WTC11 (cell line): ENCODE measurements at regions not wholly inside any gene's neighbourhood (a gene's known extent, or its start where the extent isn't known, plus 50 kb on each side); places are given as distances from the start of the nearest gene placed in this dataset.
"Not testable (repeated sequence)": the region's sequence is repeated elsewhere in the genome, so short reads cannot be mapped to it uniquely, and the experiment has no call there.

ENCODE experiments used
- ATAC-seq: fragments of 200-7000 bp; cut with Tn5 transposase; 2 replicates; pipeline ENCODE4 v1.10.0; 2021; ENCODE audit warnings: mild to moderate bottlenecking, moderate library complexity
- CTCF ChIA-PET: fragments of 300-600 bp; sonication (Branson Sonifier 250); formaldehyde crosslinking; loops from one replicate; lab custom pipeline; 2021; ENCODE audit warnings: antibody characterized with exemption; lab: Charles Lee
- POLR2A ChIA-PET: fragments of 350-600 bp; sonication (Branson Sonifier 250); formaldehyde crosslinking; loops from one replicate; lab custom pipeline; 2021; ENCODE audit warnings: antibody characterized with exemption; lab: Charles Lee
- DNase-seq: peaks from one replicate; pipeline ENCODE4 v3.0.0; 2021; ENCODE audit warnings: low spot score
- H3K27ac Mint-ChIP-seq: 2 replicates; pipeline ENCODE4 v1.8.0; 2021; ENCODE audit warnings: mixed read lengths
- H3K27me3 Mint-ChIP-seq: 2 replicates; pipeline ENCODE4 v1.8.0; 2021; ENCODE audit warnings: low read depth, mild to moderate bottlenecking, moderate library complexity, mixed read lengths
- H3K36me3 Mint-ChIP-seq: 2 replicates; pipeline ENCODE4 v1.8.0; 2021; ENCODE audit warnings: mixed read lengths
- H3K4me1 Mint-ChIP-seq: 2 replicates; pipeline ENCODE4 v1.8.0; 2022; ENCODE audit warnings: mixed read lengths
- H3K4me3 Mint-ChIP-seq: 2 replicates; pipeline ENCODE4 v1.8.0; 2021; ENCODE audit warnings: mild to moderate bottlenecking, moderate library complexity, mixed read lengths
- H3K9me3 Mint-ChIP-seq: 2 replicates; pipeline ENCODE4 v1.8.0; 2021; ENCODE audit warnings: mixed read lengths
- CREB1 ChIP-seq: sonication (generic); formaldehyde crosslinking; IDR thresholded peaks from 2 replicates; pipeline ENCODE4 v1.8.0; 2023; ENCODE audit warnings: mild to moderate bottlenecking, missing genetic modification reagents
- ELF4 ChIP-seq: sonication (generic); formaldehyde crosslinking; IDR thresholded peaks from 2 replicates; pipeline ENCODE4 v1.8.1; 2022; ENCODE audit warnings: low read depth, mild to moderate bottlenecking, moderate library complexity, missing genetic modification reagents
- FOXJ3 ChIP-seq: sonication (generic); formaldehyde crosslinking; IDR thresholded peaks from 2 replicates; pipeline ENCODE4 v1.9.0; 2021; ENCODE audit warnings: missing genetic modification reagents, mild to moderate bottlenecking, borderline replicate concordance
- FOXK1 ChIP-seq: sonication (generic); formaldehyde crosslinking; IDR thresholded peaks from 2 replicates; pipeline ENCODE4 v1.8.0; 2022; ENCODE audit warnings: mild to moderate bottlenecking, moderate library complexity, missing genetic modification reagents
- HMGA2 ChIP-seq: fragments of 250-450 bp; sonication (Bioruptor Pico); IDR thresholded peaks from 2 replicates; pipeline ENCODE4 v1.4.0; 2021; ENCODE audit warnings: mild to moderate bottlenecking, moderate library complexity
- TEAD4 ChIP-seq: sonication (generic); formaldehyde crosslinking; IDR thresholded peaks from 2 replicates; pipeline ENCODE4 v1.8.0; 2022; ENCODE audit warnings: mild to moderate bottlenecking, missing genetic modification reagents
- ZBTB21 ChIP-seq: sonication (generic); formaldehyde crosslinking; IDR thresholded peaks from 2 replicates; pipeline ENCODE4 v1.8.1; 2023; ENCODE audit warnings: mild to moderate bottlenecking, missing genetic modification reagents, borderline replicate concordance
- ZNF138 ChIP-seq: sonication (generic); formaldehyde crosslinking; conservative IDR thresholded peaks from 2 replicates; pipeline ENCODE4 v1.8.1; 2022; ENCODE audit warnings: mild to moderate bottlenecking, moderate library complexity, missing genetic modification reagents
- ZNF423 ChIP-seq: fragments of 250-450 bp; sonication (Bioruptor Pico); IDR thresholded peaks from 2 replicates; pipeline ENCODE4 v2.1.2; 2022; ENCODE audit warnings: mild to moderate bottlenecking, moderate library complexity
- TF ChIP-seq, protein P1 (sequence below): sonication (generic); formaldehyde crosslinking; IDR thresholded peaks from 2 replicates; pipeline ENCODE4 v1.8.1; 2023; ENCODE audit warnings: mild to moderate bottlenecking, missing genetic modification reagents, moderate library complexity
- TF ChIP-seq, protein P2 (sequence below): fragments of 250-450 bp; sonication (Bioruptor Pico); conservative IDR thresholded peaks from 2 replicates; pipeline ENCODE4 v1.9.0; 2021; ENCODE audit warnings: mild to moderate bottlenecking
- TF ChIP-seq, protein P3 (sequence below): sonication (generic); formaldehyde crosslinking; IDR thresholded peaks from 2 replicates; pipeline ENCODE4 v1.8.0; 2023; ENCODE audit warnings: missing genetic modification reagents, mild to moderate bottlenecking, borderline replicate concordance
- TF ChIP-seq, protein P4 (sequence below): sonication (generic); formaldehyde crosslinking; IDR thresholded peaks from 2 replicates; pipeline ENCODE4 v1.8.1; 2023; ENCODE audit warnings: mild to moderate bottlenecking, missing genetic modification reagents, borderline replicate concordance

DNA sequence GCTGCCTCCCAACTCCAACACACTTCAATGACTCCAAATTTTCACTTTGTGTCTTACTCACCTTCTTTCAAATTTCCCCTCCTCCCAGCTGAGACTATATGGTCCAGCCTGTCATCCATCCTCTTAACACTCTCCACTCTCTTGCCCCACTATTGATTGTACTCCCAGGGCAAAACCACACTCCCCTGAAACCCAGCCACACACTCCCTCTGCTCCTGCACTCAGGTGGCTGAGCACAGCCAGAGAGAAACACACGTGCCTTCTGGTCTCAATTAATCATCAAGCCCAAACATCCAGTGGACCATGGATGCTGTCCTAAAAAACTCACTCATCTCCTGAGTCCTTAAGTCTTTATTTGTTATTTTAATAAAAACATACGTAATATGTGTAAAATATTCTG, 1026.4 kb downstream of the KCNJ18 start:
- Mint-ChIP-seq H3K4me1 (no peaks in the 10 kb centered on the region), H3K36me3 (peaks cover 67% of the 10 kb centered on the region), H3K4me3 (no peak overlapping the region), H3K9me3 (peaks cover 70% of the 10 kb centered on the region), H3K27ac (no peak overlapping the region), H3K27me3 (peaks cover 19% of the 10 kb centered on the region)
- ChIA-PET CTCF (no interaction called here), POLR2A (no interaction called here)
- TF ChIP-seq, protein P1, sequence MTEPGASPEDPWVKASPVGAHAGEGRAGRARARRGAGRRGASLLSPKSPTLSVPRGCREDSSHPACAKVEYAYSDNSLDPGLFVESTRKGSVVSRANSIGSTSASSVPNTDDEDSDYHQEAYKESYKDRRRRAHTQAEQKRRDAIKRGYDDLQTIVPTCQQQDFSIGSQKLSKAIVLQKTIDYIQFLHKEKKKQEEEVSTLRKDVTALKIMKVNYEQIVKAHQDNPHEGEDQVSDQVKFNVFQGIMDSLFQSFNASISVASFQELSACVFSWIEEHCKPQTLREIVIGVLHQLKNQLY: no peak
- TF ChIP-seq ZBTB21 (CRISPR knock-in tag) (no peak), ELF4 (CRISPR knock-in tag) (no peak), CREB1 (CRISPR knock-in tag) (no peak), HMGA2 (CRISPR knock-in tag) (no peak), ZNF138 (CRISPR knock-in tag) (no peak), FOXK1 (CRISPR knock-in tag) (no peak), TEAD4 (CRISPR knock-in tag) (no peak), FOXJ3 (CRISPR knock-in tag) (no peak), ZNF423 (CRISPR knock-in tag) (no peak)
- TF ChIP-seq, protein P2, sequence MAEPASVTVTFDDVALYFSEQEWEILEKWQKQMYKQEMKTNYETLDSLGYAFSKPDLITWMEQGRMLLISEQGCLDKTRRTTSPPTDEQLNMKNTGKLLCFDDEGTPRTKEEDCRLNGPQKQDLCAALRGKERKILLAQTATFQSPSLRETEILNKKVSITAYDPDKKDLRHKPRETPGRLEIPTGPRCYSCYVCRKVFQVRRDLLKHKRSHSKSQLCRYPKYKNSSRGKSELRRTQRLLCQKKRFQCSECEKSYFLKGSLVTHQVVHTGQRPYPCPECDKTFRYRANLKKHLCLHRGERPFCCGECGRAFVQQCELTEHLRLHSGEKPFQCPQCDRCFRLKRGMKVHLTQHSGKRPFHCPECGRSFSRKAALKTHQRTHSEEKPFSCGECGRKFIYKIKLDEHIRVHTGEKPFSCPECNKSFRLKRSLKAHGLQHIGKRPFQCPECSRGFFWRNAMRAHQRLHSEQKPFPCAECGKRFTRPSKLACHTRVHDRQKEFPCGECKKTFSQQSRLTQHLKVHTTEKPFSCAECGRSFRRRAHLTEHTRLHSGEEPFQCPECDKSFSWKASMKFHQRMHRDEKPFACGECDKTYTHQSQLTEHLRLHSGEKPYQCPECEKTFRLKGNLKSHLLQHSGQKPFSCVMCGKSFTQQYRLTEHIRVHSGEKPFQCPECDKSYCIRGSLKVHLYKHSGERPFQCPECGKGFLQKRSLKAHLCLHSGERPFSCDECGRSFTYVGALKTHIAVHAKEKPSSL (CRISPR knock-in tag): no peak
- TF ChIP-seq, protein P3, sequence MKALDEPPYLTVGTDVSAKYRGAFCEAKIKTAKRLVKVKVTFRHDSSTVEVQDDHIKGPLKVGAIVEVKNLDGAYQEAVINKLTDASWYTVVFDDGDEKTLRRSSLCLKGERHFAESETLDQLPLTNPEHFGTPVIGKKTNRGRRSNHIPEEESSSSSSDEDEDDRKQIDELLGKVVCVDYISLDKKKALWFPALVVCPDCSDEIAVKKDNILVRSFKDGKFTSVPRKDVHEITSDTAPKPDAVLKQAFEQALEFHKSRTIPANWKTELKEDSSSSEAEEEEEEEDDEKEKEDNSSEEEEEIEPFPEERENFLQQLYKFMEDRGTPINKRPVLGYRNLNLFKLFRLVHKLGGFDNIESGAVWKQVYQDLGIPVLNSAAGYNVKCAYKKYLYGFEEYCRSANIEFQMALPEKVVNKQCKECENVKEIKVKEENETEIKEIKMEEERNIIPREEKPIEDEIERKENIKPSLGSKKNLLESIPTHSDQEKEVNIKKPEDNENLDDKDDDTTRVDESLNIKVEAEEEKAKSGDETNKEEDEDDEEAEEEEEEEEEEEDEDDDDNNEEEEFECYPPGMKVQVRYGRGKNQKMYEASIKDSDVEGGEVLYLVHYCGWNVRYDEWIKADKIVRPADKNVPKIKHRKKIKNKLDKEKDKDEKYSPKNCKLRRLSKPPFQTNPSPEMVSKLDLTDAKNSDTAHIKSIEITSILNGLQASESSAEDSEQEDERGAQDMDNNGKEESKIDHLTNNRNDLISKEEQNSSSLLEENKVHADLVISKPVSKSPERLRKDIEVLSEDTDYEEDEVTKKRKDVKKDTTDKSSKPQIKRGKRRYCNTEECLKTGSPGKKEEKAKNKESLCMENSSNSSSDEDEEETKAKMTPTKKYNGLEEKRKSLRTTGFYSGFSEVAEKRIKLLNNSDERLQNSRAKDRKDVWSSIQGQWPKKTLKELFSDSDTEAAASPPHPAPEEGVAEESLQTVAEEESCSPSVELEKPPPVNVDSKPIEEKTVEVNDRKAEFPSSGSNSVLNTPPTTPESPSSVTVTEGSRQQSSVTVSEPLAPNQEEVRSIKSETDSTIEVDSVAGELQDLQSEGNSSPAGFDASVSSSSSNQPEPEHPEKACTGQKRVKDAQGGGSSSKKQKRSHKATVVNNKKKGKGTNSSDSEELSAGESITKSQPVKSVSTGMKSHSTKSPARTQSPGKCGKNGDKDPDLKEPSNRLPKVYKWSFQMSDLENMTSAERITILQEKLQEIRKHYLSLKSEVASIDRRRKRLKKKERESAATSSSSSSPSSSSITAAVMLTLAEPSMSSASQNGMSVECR (CRISPR knock-in tag): no peak
- TF ChIP-seq, protein P4, sequence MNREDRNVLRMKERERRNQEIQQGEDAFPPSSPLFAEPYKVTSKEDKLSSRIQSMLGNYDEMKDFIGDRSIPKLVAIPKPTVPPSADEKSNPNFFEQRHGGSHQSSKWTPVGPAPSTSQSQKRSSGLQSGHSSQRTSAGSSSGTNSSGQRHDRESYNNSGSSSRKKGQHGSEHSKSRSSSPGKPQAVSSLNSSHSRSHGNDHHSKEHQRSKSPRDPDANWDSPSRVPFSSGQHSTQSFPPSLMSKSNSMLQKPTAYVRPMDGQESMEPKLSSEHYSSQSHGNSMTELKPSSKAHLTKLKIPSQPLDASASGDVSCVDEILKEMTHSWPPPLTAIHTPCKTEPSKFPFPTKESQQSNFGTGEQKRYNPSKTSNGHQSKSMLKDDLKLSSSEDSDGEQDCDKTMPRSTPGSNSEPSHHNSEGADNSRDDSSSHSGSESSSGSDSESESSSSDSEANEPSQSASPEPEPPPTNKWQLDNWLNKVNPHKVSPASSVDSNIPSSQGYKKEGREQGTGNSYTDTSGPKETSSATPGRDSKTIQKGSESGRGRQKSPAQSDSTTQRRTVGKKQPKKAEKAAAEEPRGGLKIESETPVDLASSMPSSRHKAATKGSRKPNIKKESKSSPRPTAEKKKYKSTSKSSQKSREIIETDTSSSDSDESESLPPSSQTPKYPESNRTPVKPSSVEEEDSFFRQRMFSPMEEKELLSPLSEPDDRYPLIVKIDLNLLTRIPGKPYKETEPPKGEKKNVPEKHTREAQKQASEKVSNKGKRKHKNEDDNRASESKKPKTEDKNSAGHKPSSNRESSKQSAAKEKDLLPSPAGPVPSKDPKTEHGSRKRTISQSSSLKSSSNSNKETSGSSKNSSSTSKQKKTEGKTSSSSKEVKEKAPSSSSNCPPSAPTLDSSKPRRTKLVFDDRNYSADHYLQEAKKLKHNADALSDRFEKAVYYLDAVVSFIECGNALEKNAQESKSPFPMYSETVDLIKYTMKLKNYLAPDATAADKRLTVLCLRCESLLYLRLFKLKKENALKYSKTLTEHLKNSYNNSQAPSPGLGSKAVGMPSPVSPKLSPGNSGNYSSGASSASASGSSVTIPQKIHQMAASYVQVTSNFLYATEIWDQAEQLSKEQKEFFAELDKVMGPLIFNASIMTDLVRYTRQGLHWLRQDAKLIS: no peak
- ATAC-seq (no peak), DNase-seq (no peak)

DNA sequence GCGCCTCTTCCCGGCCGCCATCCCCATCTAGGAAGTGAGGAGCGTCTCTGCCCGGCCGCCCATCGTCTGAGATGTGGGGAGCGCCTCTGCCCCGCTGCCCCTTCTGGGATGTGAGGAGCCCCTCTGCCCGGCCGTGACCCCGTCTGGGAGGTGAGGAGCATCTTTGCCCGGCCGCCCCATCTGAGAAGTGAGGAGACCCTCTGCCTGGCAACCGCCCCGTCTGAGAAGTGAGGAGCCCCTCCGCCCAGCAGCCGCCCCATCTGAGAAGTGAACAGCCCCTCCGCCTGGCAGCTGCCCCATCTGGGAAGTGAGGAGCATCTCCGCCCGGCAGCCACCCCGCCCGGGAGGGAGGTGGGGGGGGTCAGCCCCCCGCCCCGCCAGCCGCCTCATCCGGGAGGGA, 1048.7 kb downstream of the KCNJ18 start:
- H3K27ac Mint-ChIP-seq, CTCF ChIA-PET, DNase-seq, H3K4me3 Mint-ChIP-seq, H3K4me1 Mint-ChIP-seq, ATAC-seq, POLR2A ChIA-PET: not testable (repeated sequence)
- H3K36me3 Mint-ChIP-seq: peaks cover 71% of the 10 kb centered on the region
- H3K27me3 Mint-ChIP-seq: peaks cover 25% of the 10 kb centered on the region
- peaks cover 73% of the 10 kb centered on the region for H3K9me3 Mint-ChIP-seq
